ENCODE measurements at regions not wholly inside any gene's neighbourhood (a gene's known extent, or its start where the extent isn't known, plus 50 kb on each side); places are given as distances from the start of the nearest gene placed in this dataset.

GRCh38 chr4:181562399-181562798, 680.8 kb upstream of the TENM3 start:
- TF ChIP-seq POLR2A (IDR thresholded peaks at IDR 0.05; ENCODE audit: low read depth, low read length): no peak
- TF ChIP-seq POLR2AphosphoS5 (IDR thresholded peaks at IDR 0.05; ENCODE audit: low read depth, low read length): no peak
- TF ChIP-seq TAF1 (IDR thresholded peaks at IDR 0.05; ENCODE audit: borderline replicate concordance, low read depth, low read length): no peak
